Amniotic stem cell (primary cell): ENCODE measurements at regions not wholly inside any gene's neighbourhood (a gene's known extent, or its start where the extent isn't known, plus 50 kb on each side); places are given as distances from the start of the nearest gene placed in this dataset.
"Not testable (repeated sequence)": the region's sequence is repeated elsewhere in the genome, so short reads cannot be mapped to it uniquely, and the experiment has no call there.

ENCODE experiments used
- DNase-seq: peaks from one replicate; lab custom pipeline; 2025; lab: John Stamatoyannopoulos, UW

GRCh38 chr2:228417526-228417925 lies 236.0 kb upstream of the SPHKAP start:
- DNase-seq, result no peak

GRCh38 chr2:228410061-228410460 lies 228.6 kb upstream of the SPHKAP start:
- DNase-seq, result no peak

GRCh38 chr2:228409493-228409892 lies 228.0 kb upstream of the SPHKAP start:
- no peak for DNase-seq

- DNase-seq, result no peak
Observed at GRCh38 chr2:228408529-228409227, 227.2 kb upstream of the SPHKAP start.

GRCh38 chr2:228407821-228408220 lies 226.3 kb upstream of the SPHKAP start:
- DNase-seq, result no peak

- no peak for DNase-seq
Observed at GRCh38 chr2:228401065-228401912, 219.8 kb upstream of the SPHKAP start.

- DNase-seq, result no peak
Observed at GRCh38 chr2:228387776-228388175, 206.3 kb upstream of the SPHKAP start.

- no peak for DNase-seq
Observed at GRCh38 chr2:228378696-228379425, 197.4 kb upstream of the SPHKAP start.

GRCh38 chr2:228378233-228378632 lies 196.7 kb upstream of the SPHKAP start:
- DNase-seq, result no peak

- no peak for DNase-seq
Observed at GRCh38 chr2:228377533-228377932, 196.0 kb upstream of the SPHKAP start.

- DNase-seq, result no peak
Observed at GRCh38 chr2:228374741-228375140, 193.3 kb upstream of the SPHKAP start.

- DNase-seq, result no peak
Observed at GRCh38 chr2:228373191-228373590, 191.7 kb upstream of the SPHKAP start.

GRCh38 chr2:228372212-228372611 lies 190.7 kb upstream of the SPHKAP start:
- DNase-seq, result no peak

- DNase-seq, result no peak
Observed at GRCh38 chr2:228369400-228370031, 188.0 kb upstream of the SPHKAP start.

GRCh38 chr2:228367356-228367755 lies 185.9 kb upstream of the SPHKAP start:
- no peak for DNase-seq

- DNase-seq, result no peak
Observed at GRCh38 chr2:228359473-228359872, 178.0 kb upstream of the SPHKAP start.

GRCh38 chr2:228355897-228356296 lies 174.4 kb upstream of the SPHKAP start:
- DNase-seq, result no peak

- DNase-seq, result not testable (repeated sequence)
Observed at GRCh38 chr2:228352980-228353379, 171.5 kb upstream of the SPHKAP start.

- no peak for DNase-seq
Observed at GRCh38 chr2:228352048-228352447, 170.6 kb upstream of the SPHKAP start.

GRCh38 chr2:228348516-228349064 lies 167.1 kb upstream of the SPHKAP start:
- DNase-seq, result no peak

- DNase-seq, result no peak
Observed at GRCh38 chr2:228344531-228344930, 163.0 kb upstream of the SPHKAP start.

- no peak for DNase-seq
Observed at GRCh38 chr2:228339525-228339924, 158.0 kb upstream of the SPHKAP start.
